GM18519 (cell line): ENCODE measurements at regions not wholly inside any gene's neighbourhood (a gene's known extent, or its start where the extent isn't known, plus 50 kb on each side); places are given as distances from the start of the nearest gene placed in this dataset.

Experiments
- ATAC-seq: cut with Tn5 transposase; IDR thresholded peaks from one replicate; pipeline ENCODE4 v1.9.1; 2021; ENCODE audit warnings: mild to moderate bottlenecking, moderate library complexity; ENCODE audit not compliant: unreplicated experiment, low FRiP score

GRCh38 chr6:90846824-90847223, 260.0 kb upstream of the MAP3K7 start:
- ATAC-seq = no peak

GRCh38 chr6:90835596-90836212, 248.8 kb upstream of the MAP3K7 start:
- no peak for ATAC-seq

GRCh38 chr6:90829311-90829710, 242.4 kb upstream of the MAP3K7 start:
- ATAC-seq = no peak

GRCh38 chr6:90820436-90820835, 233.6 kb upstream of the MAP3K7 start:
- no peak for ATAC-seq

GRCh38 chr6:90819483-90819882, 232.6 kb upstream of the MAP3K7 start:
- ATAC-seq = no peak

GRCh38 chr6:90818163-90818562, 231.3 kb upstream of the MAP3K7 start:
- ATAC-seq = no peak

GRCh38 chr6:90816764-90817163, 229.9 kb upstream of the MAP3K7 start:
- no peak for ATAC-seq

GRCh38 chr6:90811596-90812226, 224.8 kb upstream of the MAP3K7 start:
- no peak for ATAC-seq

- no peak for ATAC-seq
Measured at GRCh38 chr6:90809035-90809434, 222.2 kb upstream of the MAP3K7 start.

- ATAC-seq = no peak
Measured at GRCh38 chr6:90807791-90808701, 221.2 kb upstream of the MAP3K7 start.

GRCh38 chr6:90805619-90806155, 218.8 kb upstream of the MAP3K7 start:
- ATAC-seq = no peak

- ATAC-seq = no peak
Measured at GRCh38 chr6:90803956-90804355, 217.1 kb upstream of the MAP3K7 start.

- no peak for ATAC-seq
Measured at GRCh38 chr6:90795078-90795477, 208.2 kb upstream of the MAP3K7 start.

- no peak for ATAC-seq
Measured at GRCh38 chr6:90793771-90794170, 206.9 kb upstream of the MAP3K7 start.

GRCh38 chr6:90790696-90791095, 203.8 kb upstream of the MAP3K7 start:
- ATAC-seq = no peak

- no peak for ATAC-seq
Measured at GRCh38 chr6:90790058-90790457, 203.2 kb upstream of the MAP3K7 start.

- no peak for ATAC-seq
Measured at GRCh38 chr6:90788781-90789180, 201.9 kb upstream of the MAP3K7 start.

- ATAC-seq = no peak
Measured at GRCh38 chr6:90787446-90787845, 200.6 kb upstream of the MAP3K7 start.

- ATAC-seq = no peak
Measured at GRCh38 chr6:90780778-90781177, 193.9 kb upstream of the MAP3K7 start.

- ATAC-seq = no peak
Measured at GRCh38 chr6:90780141-90780540, 193.3 kb upstream of the MAP3K7 start.
